ENCODE measurements at regions not wholly inside any gene's neighbourhood (a gene's known extent, or its start where the extent isn't known, plus 50 kb on each side); places are given as distances from the start of the nearest gene placed in this dataset.

- DNase-seq (ENCODE audit: low spot score): peak; percentile 13
Measured at GRCh38 chr13:30526612-30527495, 61.1 kb upstream of the HMGB1 start.

DNA sequence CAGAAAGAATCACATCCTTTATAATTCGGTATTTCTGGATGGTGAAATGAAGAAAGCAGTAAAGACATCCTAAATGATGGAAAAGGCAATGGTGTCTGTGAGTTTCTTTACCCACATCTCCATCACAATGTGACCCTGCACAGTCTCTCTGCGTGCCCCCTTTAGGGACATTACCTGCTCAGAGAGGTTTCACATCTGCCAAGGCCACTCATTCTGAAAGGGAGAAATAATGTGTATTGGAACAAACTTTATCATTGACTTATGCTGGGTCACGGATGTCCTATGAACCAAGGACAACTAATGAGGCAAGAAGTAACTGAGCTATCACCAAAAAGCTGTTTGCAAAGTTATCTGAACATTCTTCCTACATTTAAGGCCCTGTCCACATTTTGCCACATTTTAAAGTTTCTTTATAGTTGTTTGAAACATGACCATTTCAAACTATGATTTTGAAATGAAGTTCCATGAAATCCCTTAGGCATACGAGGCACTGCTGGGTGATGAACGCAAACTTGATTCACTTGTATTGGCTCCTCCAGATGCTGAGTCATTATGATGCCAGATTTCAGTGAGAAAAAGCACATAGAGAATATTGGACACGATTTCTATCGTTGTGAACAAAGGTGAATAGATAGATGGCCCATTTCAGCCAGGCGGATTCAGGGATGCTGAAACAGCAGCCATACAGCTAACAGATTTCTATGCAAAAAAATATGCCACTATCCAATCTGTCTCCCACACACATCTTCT is 63.5 kb upstream of the HMGB1 start:
- Histone ChIP-seq H3K4me2 (no peak overlapping the region), H3K27ac (no peak overlapping the region), H3K4me1 (ENCODE audit: insufficient read depth) (peaks cover 8% of the 10 kb centered on the region), H3K4me3 (no peak overlapping the region), H3K9me2 (replicated peaks; ENCODE audit: insufficient read depth) (no peaks in the 10 kb centered on the region), H3K36me3 (replicated peaks; ENCODE audit: insufficient read depth, low read depth) (no peaks in the 10 kb centered on the region), H4K20me1 (ENCODE audit: insufficient read depth, poor library complexity, severe bottlenecking) (no peaks in the 10 kb centered on the region), H3K79me2 (no peaks in the 10 kb centered on the region), H3K9me3 (ENCODE audit: low read depth) (no peaks in the 10 kb centered on the region), H3K27me3 (no peaks in the 10 kb centered on the region), H2AFZ (no peak overlapping the region)
- no peak for DNase-seq (ENCODE audit: low spot score)
- no peak for TF ChIP-seq EZH2phosphoT487 (IDR thresholded peaks at IDR 0.05; ENCODE audit: low read depth, severe bottlenecking, unreplicated experiment)
- TF ChIP-seq CTCF (IDR thresholded peaks at IDR 0.05; ENCODE audit: poor library complexity): no peak
- TF ChIP-seq EZH2 (IDR thresholded peaks at IDR 0.05; ENCODE audit: borderline replicate concordance): no peak
- 95% methylated on average over 8 of the region's 8 CpGs for WGBS (ENCODE audit: low lambda C conversion rate, missing lambda C conversion rate)

More at GRCh38 chr13:30526612-30527495, 61.1 kb upstream of the HMGB1 start:
- Histone ChIP-seq H3K36me3 (replicated peaks; ENCODE audit: insufficient read depth, low read depth) (no peaks in the 10 kb centered on the region), H3K27me3 (no peaks in the 10 kb centered on the region), H4K20me1 (ENCODE audit: insufficient read depth, poor library complexity, severe bottlenecking) (no peaks in the 10 kb centered on the region), H3K27ac (no peak overlapping the region), H3K79me2 (no peaks in the 10 kb centered on the region), H3K4me2 (peak overlapping the region; percentile 23), H3K9me3 (ENCODE audit: low read depth) (no peaks in the 10 kb centered on the region), H3K9me2 (replicated peaks; ENCODE audit: insufficient read depth) (no peaks in the 10 kb centered on the region), H3K4me3 (no peak overlapping the region), H2AFZ (no peak overlapping the region), H3K4me1 (ENCODE audit: insufficient read depth) (peaks cover 8% of the 10 kb centered on the region)
- whole genome bisulfite sequencing (ENCODE audit: low lambda C conversion rate, missing lambda C conversion rate): 57% methylated on average over 21 of the region's 21 CpGs
- no peak for TF ChIP-seq EZH2 (IDR thresholded peaks at IDR 0.05; ENCODE audit: borderline replicate concordance)
- TF ChIP-seq EZH2phosphoT487 (IDR thresholded peaks at IDR 0.05; ENCODE audit: low read depth, severe bottlenecking, unreplicated experiment): no peak
- no peak for TF ChIP-seq CTCF (IDR thresholded peaks at IDR 0.05; ENCODE audit: poor library complexity)

DNA sequence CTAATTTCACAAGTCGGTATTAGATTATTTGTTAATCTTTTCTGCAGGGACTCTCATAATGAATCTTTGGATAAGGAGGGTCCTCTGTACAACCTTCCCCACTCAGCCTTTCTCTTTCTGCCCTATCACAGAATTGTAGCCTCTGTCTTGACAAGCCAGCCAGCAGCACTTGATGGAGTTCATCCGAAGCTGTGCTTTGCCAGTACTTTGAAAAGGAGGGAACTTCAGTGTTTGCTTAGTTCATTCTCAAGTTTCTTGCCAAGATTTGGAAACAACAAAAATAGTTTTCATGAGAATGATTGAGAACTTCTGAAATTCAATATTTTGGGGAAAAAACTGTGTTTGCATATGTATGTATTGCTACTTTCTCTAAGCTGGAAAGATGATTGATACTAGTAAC is 69.3 kb upstream of the HMGB1 start:
- Histone ChIP-seq H3K9me3 (ENCODE audit: low read depth) (no peaks in the 10 kb centered on the region), H4K20me1 (ENCODE audit: insufficient read depth, poor library complexity, severe bottlenecking) (no peaks in the 10 kb centered on the region), H3K27ac (no peak overlapping the region), H3K9me2 (replicated peaks; ENCODE audit: insufficient read depth) (no peaks in the 10 kb centered on the region), H3K27me3 (no peaks in the 10 kb centered on the region), H2AFZ (no peak overlapping the region), H3K4me2 (no peak overlapping the region), H3K4me1 (ENCODE audit: insufficient read depth) (no peaks in the 10 kb centered on the region), H3K79me2 (no peaks in the 10 kb centered on the region), H3K36me3 (replicated peaks; ENCODE audit: insufficient read depth, low read depth) (no peaks in the 10 kb centered on the region), H3K4me3 (no peak overlapping the region)
- TF ChIP-seq CTCF (IDR thresholded peaks at IDR 0.05; ENCODE audit: poor library complexity) (no peak), EZH2phosphoT487 (IDR thresholded peaks at IDR 0.05; ENCODE audit: low read depth, severe bottlenecking, unreplicated experiment) (no peak), EZH2 (IDR thresholded peaks at IDR 0.05; ENCODE audit: borderline replicate concordance) (no peak)
- WGBS (ENCODE audit: low lambda C conversion rate, missing lambda C conversion rate): 75% methylated on average over 2 of the region's 2 CpGs
- DNase-seq (ENCODE audit: low spot score): no peak
